ENCODE measurements at regions not wholly inside any gene's neighbourhood (a gene's known extent, or its start where the extent isn't known, plus 50 kb on each side); places are given as distances from the start of the nearest gene placed in this dataset.

- DNase-seq (no peak), FAIRE-seq (no peak)
- no peaks in the 10 kb centered on the region for H3K36me3 ChIP-seq (ENCODE audit: control insufficient read depth in 3 of 3, insufficient read depth in 2 of 3, low read depth in 1 of 3, low read length in 3 of 3)
- peaks cover 0 to 4% of the 10 kb centered on the region in 2 donors for H3K9me3 ChIP-seq (ENCODE audit: control insufficient read depth in 2 of 2, insufficient read depth in 1 of 2, low read depth in 1 of 2, low read length in 1 of 2)
- H3K4me1 ChIP-seq (ENCODE audit: control insufficient read depth in 3 of 3, insufficient read depth in 2 of 3, low read depth in 1 of 3, low read length in 2 of 3), result no peaks in the 10 kb centered on the region
- H3K27ac ChIP-seq (ENCODE audit: low read depth in 1 of 3, low read length in 2 of 3), result no peak overlapping the region
- H3K4me3 ChIP-seq (ENCODE audit: low read depth in 1 of 3, low read length in 3 of 3), result no peak overlapping the region
- peaks cover 12 to 49% (median 16%) of the 10 kb centered on the region in 3 donors for H3K27me3 ChIP-seq (ENCODE audit: control insufficient read depth in 3 of 3, insufficient read depth in 3 of 3, low read length in 3 of 3)
- WGBS, 3 donors, result 54 to 69% (median 56%) methylated on average over 22 of the region's 22 CpGs
Measured at GRCh38 chr20:62549499-62550086, 73.8 kb upstream of the GATA5 start.

GRCh38 chr20:62550087-62550632 lies 74.4 kb upstream of the GATA5 start:
- H3K36me3 ChIP-seq (ENCODE audit: control insufficient read depth in 3 of 3, insufficient read depth in 2 of 3, low read depth in 1 of 3, low read length in 3 of 3), result no peaks in the 10 kb centered on the region
- no peak overlapping the region for H3K27ac ChIP-seq (ENCODE audit: low read depth in 1 of 3, low read length in 2 of 3)
- no peak for DNase-seq
- no peaks in the 10 kb centered on the region for H3K9me3 ChIP-seq (ENCODE audit: control insufficient read depth in 2 of 2, insufficient read depth in 1 of 2, low read depth in 1 of 2, low read length in 1 of 2)
- peak overlapping the region in 2 of 3 donors; percentile 15 to 17 for H3K4me3 ChIP-seq (ENCODE audit: low read depth in 1 of 3, low read length in 3 of 3)
- no peak for FAIRE-seq
- H3K27me3 ChIP-seq (ENCODE audit: control insufficient read depth in 3 of 3, insufficient read depth in 3 of 3, low read length in 3 of 3), result peaks cover 12 to 49% (median 16%) of the 10 kb centered on the region in 3 donors
- WGBS, 3 donors, result 7 to 13% (median 12%) methylated on average over 24 to 32 of the region's 32 CpGs
- H3K4me1 ChIP-seq (ENCODE audit: control insufficient read depth in 3 of 3, insufficient read depth in 2 of 3, low read depth in 1 of 3, low read length in 2 of 3), result no peaks in the 10 kb centered on the region

- WGBS, 3 donors, result 23 to 28% (median 25%) methylated on average over 39 to 47 of the region's 47 CpGs
- H3K27ac ChIP-seq (ENCODE audit: low read depth in 1 of 3, low read length in 2 of 3), result no peak overlapping the region
- FAIRE-seq (no peak), DNase-seq (no peak)
- no peaks in the 10 kb centered on the region for H3K36me3 ChIP-seq (ENCODE audit: control insufficient read depth in 3 of 3, insufficient read depth in 2 of 3, low read depth in 1 of 3, low read length in 3 of 3)
- peaks cover 12 to 51% (median 16%) of the 10 kb centered on the region in 3 donors for H3K27me3 ChIP-seq (ENCODE audit: control insufficient read depth in 3 of 3, insufficient read depth in 3 of 3, low read length in 3 of 3)
- no peaks in the 10 kb centered on the region for H3K9me3 ChIP-seq (ENCODE audit: control insufficient read depth in 2 of 2, insufficient read depth in 1 of 2, low read depth in 1 of 2, low read length in 1 of 2)
- H3K4me1 ChIP-seq (ENCODE audit: control insufficient read depth in 3 of 3, insufficient read depth in 2 of 3, low read depth in 1 of 3, low read length in 2 of 3), result no peaks in the 10 kb centered on the region
- peak overlapping the region in 2 of 3 donors; percentile 22 to 23 for H3K4me3 ChIP-seq (ENCODE audit: low read depth in 1 of 3, low read length in 3 of 3)
Measured at GRCh38 chr20:62551407-62552323, 75.9 kb upstream of the GATA5 start.

- no peak overlapping the region for H3K27ac ChIP-seq (ENCODE audit: low read depth in 1 of 3, low read length in 2 of 3)
Measured at GRCh38 chr20:62552613-62553012, 76.8 kb upstream of the GATA5 start.

GRCh38 chr20:62553136-62553837 lies 77.5 kb upstream of the GATA5 start:
- no peak for DNase-seq
- no peak overlapping the region for H3K27ac ChIP-seq (ENCODE audit: low read depth in 1 of 3, low read length in 2 of 3)
- no peak overlapping the region for H3K4me3 ChIP-seq (ENCODE audit: low read depth in 1 of 3, low read length in 3 of 3)
- no peaks in the 10 kb centered on the region for H3K9me3 ChIP-seq (ENCODE audit: control insufficient read depth in 2 of 2, insufficient read depth in 1 of 2, low read depth in 1 of 2, low read length in 1 of 2)
- H3K4me1 ChIP-seq (ENCODE audit: control insufficient read depth in 3 of 3, insufficient read depth in 2 of 3, low read depth in 1 of 3, low read length in 2 of 3), result no peaks in the 10 kb centered on the region
- peaks cover 12 to 58% (median 16%) of the 10 kb centered on the region in 3 donors for H3K27me3 ChIP-seq (ENCODE audit: control insufficient read depth in 3 of 3, insufficient read depth in 3 of 3, low read length in 3 of 3)
- WGBS, 3 donors, result 76 to 82% (median 78%) methylated on average over 23 to 33 of the region's 33 CpGs
- no peak for FAIRE-seq
- H3K36me3 ChIP-seq (ENCODE audit: control insufficient read depth in 3 of 3, insufficient read depth in 2 of 3, low read depth in 1 of 3, low read length in 3 of 3), result no peaks in the 10 kb centered on the region

More at GRCh38 chr20:62552613-62553012, 76.8 kb upstream of the GATA5 start:
- H3K27me3 ChIP-seq (ENCODE audit: control insufficient read depth in 3 of 3, insufficient read depth in 3 of 3, low read length in 3 of 3), result peaks cover 12 to 53% (median 16%) of the 10 kb centered on the region in 3 donors
- no peaks in the 10 kb centered on the region for H3K9me3 ChIP-seq (ENCODE audit: control insufficient read depth in 2 of 2, insufficient read depth in 1 of 2, low read depth in 1 of 2, low read length in 1 of 2)
- DNase-seq (no peak), FAIRE-seq (no peak)
- H3K4me1 ChIP-seq (ENCODE audit: control insufficient read depth in 3 of 3, insufficient read depth in 2 of 3, low read depth in 1 of 3, low read length in 2 of 3), result no peaks in the 10 kb centered on the region
- H3K36me3 ChIP-seq (ENCODE audit: control insufficient read depth in 3 of 3, insufficient read depth in 2 of 3, low read depth in 1 of 3, low read length in 3 of 3), result no peaks in the 10 kb centered on the region
- 68 to 79% (median 79%) methylated on average over 13 to 14 of the region's 14 CpGs for WGBS, 3 donors
- no peak overlapping the region for H3K4me3 ChIP-seq (ENCODE audit: low read depth in 1 of 3, low read length in 3 of 3)

- Histone ChIP-seq H3K4me3 (ENCODE audit: low read depth in 1 of 3, low read length in 3 of 3) (no peak overlapping the region), H3K27me3 (ENCODE audit: control insufficient read depth in 3 of 3, insufficient read depth in 3 of 3, low read length in 3 of 3) (peaks cover 12 to 56% (median 14%) of the 10 kb centered on the region in 3 donors), H3K4me1 (ENCODE audit: control insufficient read depth in 3 of 3, insufficient read depth in 2 of 3, low read depth in 1 of 3, low read length in 2 of 3) (no peaks in the 10 kb centered on the region), H3K9me3 (ENCODE audit: control insufficient read depth in 2 of 2, insufficient read depth in 1 of 2, low read depth in 1 of 2, low read length in 1 of 2) (no peaks in the 10 kb centered on the region), H3K27ac (ENCODE audit: low read depth in 1 of 3, low read length in 2 of 3) (no peak overlapping the region), H3K36me3 (ENCODE audit: control insufficient read depth in 3 of 3, insufficient read depth in 2 of 3, low read depth in 1 of 3, low read length in 3 of 3) (no peaks in the 10 kb centered on the region)
- 68 to 76% (median 69%) methylated on average over 7 of the region's 7 CpGs for WGBS, 3 donors
- no peak for DNase-seq
- no peak for FAIRE-seq
Measured at GRCh38 chr20:62553838-62554161, 78.0 kb upstream of the GATA5 start.

GRCh38 chr20:62554214-62554897 lies 78.6 kb upstream of the GATA5 start:
- no peak overlapping the region for H3K4me3 ChIP-seq (ENCODE audit: low read depth in 1 of 3, low read length in 3 of 3)

More at GRCh38 chr20:62554214-62554897, 78.6 kb upstream of the GATA5 start:
- Histone ChIP-seq H3K4me1 (ENCODE audit: control insufficient read depth in 3 of 3, insufficient read depth in 2 of 3, low read depth in 1 of 3, low read length in 2 of 3) (peaks cover 0 to 4% (median 0%) of the 10 kb centered on the region in 3 donors), H3K9me3 (ENCODE audit: control insufficient read depth in 2 of 2, insufficient read depth in 1 of 2, low read depth in 1 of 2, low read length in 1 of 2) (no peaks in the 10 kb centered on the region), H3K27ac (ENCODE audit: low read depth in 1 of 3, low read length in 2 of 3) (no peak overlapping the region), H3K27me3 (ENCODE audit: control insufficient read depth in 3 of 3, insufficient read depth in 3 of 3, low read length in 3 of 3) (peaks cover 10 to 51% (median 11%) of the 10 kb centered on the region in 3 donors), H3K36me3 (ENCODE audit: control insufficient read depth in 3 of 3, insufficient read depth in 2 of 3, low read depth in 1 of 3, low read length in 3 of 3) (no peaks in the 10 kb centered on the region)
- WGBS, 3 donors, result 64 to 72% (median 66%) methylated on average over 35 of the region's 35 CpGs
- DNase-seq (no peak), FAIRE-seq (no peak)
